ENCODE measurements at regions not wholly inside any gene's neighbourhood (a gene's known extent, or its start where the extent isn't known, plus 50 kb on each side); places are given as distances from the start of the nearest gene placed in this dataset.
"Not testable (repeated sequence)": the region's sequence is repeated elsewhere in the genome, so short reads cannot be mapped to it uniquely, and the experiment has no call there.

GRCh38 chr16:75833385-75833784 is 107.1 kb upstream of the CPHXL start:
- ATAC-seq: not testable (repeated sequence)
- TF ChIP-seq ZNF8 (CRISPR knock-in tag; IDR thresholded peaks at IDR 0.05): 0 out of 2 replicates have a peak, but pooled peaks have one; percentile 22

- no peak for ATAC-seq
- TF ChIP-seq ZNF70 (CRISPR knock-in tag; IDR thresholded peaks at IDR 0.05) (no peak), TSHZ2 (CRISPR knock-in tag; IDR thresholded peaks at IDR 0.05) (no peak), RARB (CRISPR knock-in tag; IDR thresholded peaks at IDR 0.05) (no peak), TOX (CRISPR knock-in tag; IDR thresholded peaks at IDR 0.05; ENCODE audit: borderline replicate concordance) (no peak), ZNF565 (CRISPR knock-in tag; conservative IDR thresholded peaks at IDR 0.05; ENCODE audit: low read depth) (no peak), ESRRG (CRISPR knock-in tag; IDR thresholded peaks at IDR 0.05) (no peak), PATZ1 (CRISPR knock-in tag; IDR thresholded peaks at IDR 0.05; ENCODE audit: borderline replicate concordance) (no peak), ZFP30 (CRISPR knock-in tag; IDR thresholded peaks at IDR 0.05) (no peak), CSDC2 (CRISPR knock-in tag; IDR thresholded peaks at IDR 0.05) (no peak)
Observed at GRCh38 chr16:75836347-75837010, 110.2 kb upstream of the CPHXL start.

GRCh38 chr16:75837264-75837663 is 111.0 kb upstream of the CPHXL start:
- no peak for ATAC-seq

More at GRCh38 chr16:75837264-75837663, 111.0 kb upstream of the CPHXL start:
- no peak for TF ChIP-seq CSDC2 (CRISPR knock-in tag; IDR thresholded peaks at IDR 0.05)
- no peak for TF ChIP-seq POU6F1 (CRISPR knock-in tag; IDR thresholded peaks at IDR 0.05; ENCODE audit: borderline replicate concordance, low read depth)
- TF ChIP-seq BACH2 (CRISPR knock-in tag; IDR thresholded peaks at IDR 0.05; ENCODE audit: borderline replicate concordance): no peak
- no peak for TF ChIP-seq ZNF8 (CRISPR knock-in tag; IDR thresholded peaks at IDR 0.05)
- TF ChIP-seq PATZ1 (CRISPR knock-in tag; IDR thresholded peaks at IDR 0.05; ENCODE audit: borderline replicate concordance): no peak
- TF ChIP-seq TCF4 (CRISPR knock-in tag; IDR thresholded peaks at IDR 0.05; ENCODE audit: borderline replicate concordance): no peak
- TF ChIP-seq CSRNP3 (CRISPR knock-in tag; IDR thresholded peaks at IDR 0.05): no peak
- no peak for TF ChIP-seq ESRRG (CRISPR knock-in tag; IDR thresholded peaks at IDR 0.05)
- no peak for TF ChIP-seq ZNF70 (CRISPR knock-in tag; IDR thresholded peaks at IDR 0.05)
- no peak for TF ChIP-seq OSR1 (CRISPR knock-in tag; IDR thresholded peaks at IDR 0.05)
- no peak for TF ChIP-seq ISL1 (CRISPR knock-in tag; IDR thresholded peaks at IDR 0.05)
- TF ChIP-seq TOX (CRISPR knock-in tag; IDR thresholded peaks at IDR 0.05; ENCODE audit: borderline replicate concordance): no peak
- TF ChIP-seq ZNF565 (CRISPR knock-in tag; conservative IDR thresholded peaks at IDR 0.05; ENCODE audit: low read depth): no peak
- TF ChIP-seq TSHZ2 (CRISPR knock-in tag; IDR thresholded peaks at IDR 0.05): no peak
- no peak for TF ChIP-seq GLIS3 (CRISPR knock-in tag; IDR thresholded peaks at IDR 0.05)
- no peak for TF ChIP-seq ZC3H10 (CRISPR knock-in tag; IDR thresholded peaks at IDR 0.05)
- no peak for TF ChIP-seq SNAI2 (CRISPR knock-in tag; IDR thresholded peaks at IDR 0.05)
- no peak for TF ChIP-seq CREB5 (CRISPR knock-in tag; IDR thresholded peaks at IDR 0.05; ENCODE audit: low read depth)
